K562 (cell line): ENCODE measurements at regions not wholly inside any gene's neighbourhood (a gene's known extent, or its start where the extent isn't known, plus 50 kb on each side); places are given as distances from the start of the nearest gene placed in this dataset.

ENCODE experiments used
- ATAC-seq: fragments of 200-7000 bp; cut with Tn5 transposase; 3 replicates; pipeline ENCODE4 v1.9.1; 2020; ENCODE audit warnings: moderate library complexity
- BruUV-seq: library from RNA; stranded (reverse); fragments of 400-500 nt; replicated peaks from 2 replicates; lab custom pipeline; 2021; lab: Mats Ljungman, UMichigan
- CTCF ChIA-PET: fragments of 300-600 bp; formaldehyde crosslinking; extraction: SDS; loops from one replicate; lab custom pipeline; 2021; ENCODE audit warnings: low intra/inter-chr PET ratio; lab: Yijun Ruan, JAX
- POLR2A ChIA-PET: fragments of 300-600, 350-650 bp; sonication (Branson Sonifier 250); formaldehyde crosslinking; extraction: SDS; loops from one replicate; lab custom pipeline; 2021; ENCODE audit warnings: antibody characterized with exemption, inconsistent platforms; lab: Yijun Ruan, JAX
- DNase-seq, 4 experiments: peaks; one replicate each; pipeline versions ENCODE4 v3.0.0 to v3.0.0-alpha.2; 2011 to 2018; ENCODE audit warnings: low spot score in 3 of 4, mixed read lengths in 3 of 4; ENCODE audit errors: extremely low read depth in 1 of 4
- FAIRE-seq: peaks from 2 replicates; lab custom pipeline; 2011; peaks lifted over from hg19 to GRCh38; lab: Jason Lieb, UNC
- H2AFZ ChIP-seq: 2 replicates; pipeline ENCODE4 v1.6.0; 2011; ENCODE audit warnings: low read depth, low read length, control low read depth, inconsistent platforms
- H3K27ac ChIP-seq: fragments of 200-600 bp; 3 replicates; pipeline ENCODE4 v1.8.0; 2011; ENCODE audit warnings: low read depth, mild to moderate bottlenecking, control low read depth, inconsistent platforms, low read length, moderate library complexity, mixed read lengths; ENCODE audit errors: extremely low read depth
- H3K27me3 ChIP-seq, 2 experiments: fragments of 300-600 bp in 1 of 2; 2 replicates in 1 of 2; 3 replicates in 1 of 2; pipeline versions ENCODE4 v1.6.0 to v1.8.0; 2011; ENCODE audit warnings: inconsistent platforms in 2 of 2, low read length in 2 of 2, mild to moderate bottlenecking in 1 of 2, mixed read lengths in 1 of 2, moderate library complexity in 1 of 2; ENCODE audit not compliant: control insufficient read depth in 2 of 2, insufficient read depth in 2 of 2
- H3K36me3 ChIP-seq: fragments of 300-600 bp; 3 replicates; pipeline ENCODE4 v1.8.0; 2011; ENCODE audit warnings: mild to moderate bottlenecking, low read length, inconsistent platforms; ENCODE audit not compliant: control insufficient read depth, insufficient read depth
- H3K4me1 ChIP-seq, 2 experiments: fragments of 200-600 bp in 1 of 2; replicated peaks in 1 of 2; 2 replicates in 1 of 2; 3 replicates in 1 of 2; pipeline versions ENCODE4 v1.5.1 to v1.8.0; 2011; ENCODE audit warnings: inconsistent platforms in 2 of 2, low read length in 2 of 2, mild to moderate bottlenecking in 1 of 2, mixed read lengths in 1 of 2, moderate library complexity in 1 of 2; ENCODE audit not compliant: control insufficient read depth in 2 of 2, insufficient read depth in 2 of 2
- H3K4me2 ChIP-seq: 2 replicates; pipeline ENCODE4 v1.6.1; 2011; ENCODE audit warnings: low read length, control low read depth, inconsistent platforms, mixed read lengths; ENCODE audit not compliant: insufficient read depth
- H3K4me3 ChIP-seq: fragments of 200-600 bp; sonication (generic), shearing (Covaris generic); 2 replicates; pipeline ENCODE4 v1.5.1; 2016; ENCODE audit warnings: control low read depth, inconsistent platforms
- H3K79me2 ChIP-seq: fragments of 200-600 bp; 3 replicates; pipeline ENCODE4 v1.8.0; 2011; ENCODE audit warnings: low read length, inconsistent platforms; ENCODE audit not compliant: control insufficient read depth, insufficient read depth
- H3K9ac ChIP-seq, 2 experiments: 2 replicates each; pipeline versions ENCODE4 v1.6.0 to v1.6.1; 2011; ENCODE audit warnings: low read depth in 2 of 2, low read length in 2 of 2, control low read depth in 1 of 2, inconsistent platforms in 1 of 2, mild to moderate bottlenecking in 1 of 2, mixed read lengths in 1 of 2; ENCODE audit not compliant: insufficient read depth in 1 of 2
- H3K9me1 ChIP-seq: one replicate; pipeline ENCODE4 v1.6.0; 2011; ENCODE audit warnings: inconsistent platforms, mild to moderate bottlenecking, low read length, moderate library complexity; ENCODE audit not compliant: control insufficient read depth, insufficient read depth
- H3K9me3 ChIP-seq: replicated peaks from 2 replicates; pipeline ENCODE4 v1.5.1; 2011; ENCODE audit warnings: low read depth, low read length, inconsistent platforms; ENCODE audit not compliant: control insufficient read depth, insufficient read depth
- H4K20me1 ChIP-seq: replicated peaks from 2 replicates; pipeline ENCODE4 v1.6.1; 2011; ENCODE audit warnings: low read length, inconsistent platforms, mixed read lengths; ENCODE audit not compliant: control insufficient read depth, insufficient read depth
- GTF2A2 ChIP-seq: IDR thresholded peaks from 2 replicates; pipeline ENCODE4 v1.6.1; 2016; ENCODE audit warnings: mild to moderate bottlenecking, missing genetic modification characterization, missing compliant biosample characterization
- MECOM ChIP-seq: fragments of 250-450 bp; sonication (Bioruptor Pico); IDR thresholded peaks from 2 replicates; pipeline ENCODE4 v1.8.0; 2022; ENCODE audit warnings: inconsistent platforms
- NELFE ChIP-seq: IDR thresholded peaks from 2 replicates; pipeline ENCODE4 v1.6.1; 2011; ENCODE audit warnings: mild to moderate bottlenecking; ENCODE audit not compliant: insufficient read depth, insufficient read length
- PTTG1 ChIP-seq: fragments of 450-650 bp; IDR thresholded peaks from 2 replicates; pipeline ENCODE4 v1.6.1; 2016; ENCODE audit warnings: low read depth, mild to moderate bottlenecking, missing genetic modification characterization, missing compliant biosample characterization
- RBM25 ChIP-seq: fragments of 200-400 bp; formaldehyde crosslinking; IDR thresholded peaks from 2 replicates; pipeline ENCODE4 v1.6.1; 2018; ENCODE audit warnings: low read length, low read depth, moderate library complexity; ENCODE audit not compliant: severe bottlenecking
- STAG1 ChIP-seq: sonication (generic); formaldehyde crosslinking; IDR thresholded peaks from 2 replicates; pipeline ENCODE4 v1.5.0; 2020; ENCODE audit warnings: missing genetic modification reagents, borderline replicate concordance
- THRAP3 ChIP-seq: fragments of 450-650 bp; IDR thresholded peaks from 2 replicates; pipeline ENCODE4 v1.6.1; 2016; ENCODE audit warnings: mild to moderate bottlenecking, inconsistent platforms, borderline replicate concordance
- XRCC5 ChIP-seq: fragments of 200-400 bp; formaldehyde crosslinking; IDR thresholded peaks from 2 replicates; pipeline ENCODE4 v1.6.1; 2017; ENCODE audit warnings: low read depth, mild to moderate bottlenecking, low read length
- ZNF165 ChIP-seq: fragments of 250-450 bp; sonication (Bioruptor Pico); IDR thresholded peaks from 2 replicates; pipeline ENCODE4 v1.4.0; 2020; ENCODE audit warnings: borderline replicate concordance
- WGBS: fragments of 100-300 bp; shearing (Covaris generic); methylation state at CpG from one replicate; pipeline ENCODE4 v1.1.6; 2016; ENCODE audit warnings: low coverage, mixed read lengths; ENCODE audit not compliant: insufficient coverage; ENCODE audit errors: missing lambda C conversion rate; 5-methylcytosine and 5-hydroxymethylcytosine counted together
- in situ Hi-C: fragments of 300-500 bp; cut with MboI; formaldehyde crosslinking; loops from 4 replicates; pipeline ENCODE4 v1.15.0; 2018; ENCODE audit warnings: inconsistent platforms, mixed read lengths
- intact Hi-C: fragments of 100-400 bp; cut with micrococcal nuclease; formaldehyde crosslinking; loops from 2 replicates; pipeline ENCODE4 v1.14.2; 2022

GRCh38 chr20:61045876-61046585, 206.0 kb upstream of the CDH4 start:
- no peak overlapping the region for H3K27ac ChIP-seq
- H3K4me2 ChIP-seq: no peak overlapping the region
- in situ Hi-C loops: no loop called here
- no peaks in the 10 kb centered on the region for H3K79me2 ChIP-seq
- no peaks in the 10 kb centered on the region for H3K9me1 ChIP-seq
- FAIRE-seq (no peak), DNase-seq (no peak), ATAC-seq (no peak)
- H3K9me3 ChIP-seq: no peaks in the 10 kb centered on the region
- WGBS: 0% methylated on average over 3 of the region's 3 CpGs
- intact Hi-C loops: no loop called here
- no peak overlapping the region for H3K4me3 ChIP-seq
- no peaks in the 10 kb centered on the region for H4K20me1 ChIP-seq
- TF ChIP-seq ZNF165 (CRISPR knock-in tag) (no peak), XRCC5 (no peak), GTF2A2 (tag) (no peak), PTTG1 (tag) (no peak), RBM25 (no peak), THRAP3 (no peak), NELFE (no peak), MECOM (CRISPR knock-in tag) (no peak), STAG1 (CRISPR knock-in tag) (no peak)
- TF ChIP-seq, all 486 proteins: peak for 0
- no peak overlapping the region for H2AFZ ChIP-seq
- ChIA-PET CTCF (no interaction called here), POLR2A (no interaction called here)
- peaks cover 0 to 3% of the 10 kb centered on the region in 2 experiments; a peak in 1 of 5 replicates for H3K27me3 ChIP-seq
- H3K4me1 ChIP-seq: no peaks in the 10 kb centered on the region
- no TSS peak for BruUV-seq
- no peak overlapping the region for H3K9ac ChIP-seq
- no peaks in the 10 kb centered on the region for H3K36me3 ChIP-seq
